HG02759 (cell line): ENCODE measurements at regions not wholly inside any gene's neighbourhood (a gene's known extent, or its start where the extent isn't known, plus 50 kb on each side); places are given as distances from the start of the nearest gene placed in this dataset.
"Not testable (repeated sequence)": the region's sequence is repeated elsewhere in the genome, so short reads cannot be mapped to it uniquely, and the experiment has no call there.

ENCODE experiments used
- ATAC-seq: cut with Tn5 transposase; IDR thresholded peaks from one replicate; pipeline ENCODE4 v1.9.1; 2021; ENCODE audit warnings: mild to moderate bottlenecking, moderate library complexity; ENCODE audit not compliant: unreplicated experiment

DNA sequence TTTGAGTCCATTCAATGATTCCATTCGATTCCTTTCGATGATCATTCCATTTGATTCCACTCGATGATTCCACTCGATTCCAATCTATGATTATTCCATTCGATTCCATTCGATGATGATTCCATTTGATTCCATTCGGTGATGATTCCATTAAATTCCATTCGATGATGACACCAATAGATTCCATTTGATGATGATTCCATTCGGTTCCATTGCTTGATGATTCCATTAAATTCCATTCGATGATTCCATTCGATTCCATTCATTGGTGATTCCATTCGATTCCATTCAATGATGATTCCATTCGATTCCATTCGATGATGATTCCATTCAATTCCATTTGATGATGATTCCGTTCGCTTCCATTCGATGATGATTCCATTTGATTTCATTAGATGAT lies 1104.1 kb downstream of the RPIA start:
- ATAC-seq: not testable (repeated sequence)

- ATAC-seq: no peak
Observed at GRCh38 chr2:89797320-89798038, 1106.0 kb downstream of the RPIA start.

DNA sequence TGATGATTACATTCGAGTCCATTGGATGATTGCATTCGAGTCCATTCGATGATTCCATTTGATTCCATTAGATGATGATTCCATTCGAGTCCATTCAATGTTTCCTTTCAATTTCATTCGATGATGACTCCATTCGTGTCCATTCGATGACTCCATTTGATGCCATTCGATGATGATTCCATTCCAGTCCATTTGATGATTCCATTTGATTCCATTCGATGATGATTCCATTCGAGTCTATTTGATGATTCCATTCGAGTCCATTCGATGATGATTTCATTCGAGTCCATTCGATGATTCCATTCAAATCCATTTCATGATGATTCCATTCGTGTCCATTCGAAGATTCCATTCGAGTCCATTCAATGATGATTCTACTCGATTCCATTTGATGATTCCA lies 1109.7 kb downstream of the RPIA start:
- ATAC-seq: not testable (repeated sequence)

DNA sequence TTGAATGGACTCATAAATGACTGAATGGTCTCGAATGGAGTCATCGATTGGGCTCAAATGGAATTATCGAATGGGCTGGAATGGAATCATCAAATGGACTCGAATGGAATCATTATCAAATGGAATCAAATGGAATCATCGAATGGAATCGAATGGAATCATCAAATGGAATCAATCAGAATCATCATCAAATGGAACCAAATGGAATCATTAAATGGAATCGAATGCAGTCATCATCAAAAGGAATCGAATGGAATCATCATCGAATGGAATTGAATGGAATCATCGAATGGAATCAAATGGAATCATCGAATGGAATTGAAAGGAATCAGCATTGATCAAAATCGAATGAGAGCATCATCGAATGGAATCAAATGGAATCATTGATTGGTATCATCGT lies 1114.9 kb downstream of the RPIA start:
- not testable (repeated sequence) for ATAC-seq

- ATAC-seq: no peak
Observed at GRCh38 chr2:89811295-89811694, 1119.8 kb downstream of the RPIA start.

GRCh38 chr2:89811910-89812309 lies 1120.4 kb downstream of the RPIA start:
- ATAC-seq: not testable (repeated sequence)

GRCh38 chr2:89814359-89814758 lies 1122.9 kb downstream of the RPIA start:
- not testable (repeated sequence) for ATAC-seq

- no peak for ATAC-seq
Observed at GRCh38 chr2:89818873-89819272, 1127.4 kb downstream of the RPIA start.

DNA sequence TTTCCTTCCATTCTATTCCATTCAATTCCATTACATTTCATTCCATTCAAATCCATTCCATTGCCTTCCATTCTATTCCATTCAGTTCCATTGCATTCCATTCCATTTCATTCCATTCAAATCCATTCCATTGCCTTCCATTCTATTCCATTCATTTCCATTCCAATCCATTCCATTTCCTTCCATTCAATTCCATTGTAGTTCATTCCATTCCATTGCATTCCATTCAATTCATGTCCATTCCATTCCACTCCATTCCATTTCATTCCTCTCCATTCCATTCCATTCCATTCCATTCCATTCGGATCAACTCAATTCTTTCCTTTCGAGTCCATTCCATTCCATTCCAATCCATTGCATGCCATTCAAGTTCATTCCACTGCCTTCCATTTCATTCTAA lies 1128.3 kb downstream of the RPIA start:
- no peak for ATAC-seq

DNA sequence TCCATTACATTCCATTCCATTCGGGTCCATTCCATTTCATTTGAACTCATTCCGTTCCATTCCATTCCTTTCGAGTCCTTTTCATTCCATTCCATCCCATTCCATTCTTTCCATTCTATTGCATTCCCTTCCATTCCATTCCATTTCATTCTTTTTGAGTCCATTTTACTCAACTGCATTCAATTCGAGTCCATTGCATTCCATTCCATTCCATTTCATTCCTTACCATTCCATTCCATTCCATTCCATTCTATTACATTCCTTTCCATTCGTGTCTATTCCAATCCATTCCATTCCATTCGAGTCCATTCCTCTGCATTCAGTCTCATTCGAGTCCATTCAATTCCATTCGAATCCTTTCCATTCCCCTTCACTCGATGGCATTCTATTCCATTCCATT lies 1128.8 kb downstream of the RPIA start:
- no peak for ATAC-seq

DNA sequence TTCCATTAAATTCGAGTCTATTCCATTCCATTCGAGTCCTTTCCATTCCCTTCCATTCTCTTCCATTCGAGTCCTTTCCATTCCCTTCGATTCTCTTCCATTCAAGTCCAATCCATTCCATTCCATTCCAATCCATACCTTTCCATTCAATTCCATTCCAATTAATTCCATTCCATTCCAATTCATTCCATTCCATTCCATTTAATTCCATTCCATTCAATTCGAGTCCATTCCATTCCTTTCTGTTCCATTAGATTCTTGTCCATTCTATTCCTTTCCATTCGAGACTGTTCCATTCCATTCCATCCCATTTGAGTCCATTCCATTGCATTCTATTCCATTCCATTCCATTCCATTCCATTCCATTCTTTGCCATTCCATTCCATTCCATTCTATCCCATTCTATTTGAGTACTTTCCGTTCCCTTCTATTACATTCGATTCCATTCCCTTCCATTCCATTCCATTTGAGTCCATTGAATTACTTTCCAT lies 1130.0 kb downstream of the RPIA start:
- no peak for ATAC-seq

GRCh38 chr2:89822342-89822741 lies 1130.9 kb downstream of the RPIA start:
- not testable (repeated sequence) for ATAC-seq

DNA sequence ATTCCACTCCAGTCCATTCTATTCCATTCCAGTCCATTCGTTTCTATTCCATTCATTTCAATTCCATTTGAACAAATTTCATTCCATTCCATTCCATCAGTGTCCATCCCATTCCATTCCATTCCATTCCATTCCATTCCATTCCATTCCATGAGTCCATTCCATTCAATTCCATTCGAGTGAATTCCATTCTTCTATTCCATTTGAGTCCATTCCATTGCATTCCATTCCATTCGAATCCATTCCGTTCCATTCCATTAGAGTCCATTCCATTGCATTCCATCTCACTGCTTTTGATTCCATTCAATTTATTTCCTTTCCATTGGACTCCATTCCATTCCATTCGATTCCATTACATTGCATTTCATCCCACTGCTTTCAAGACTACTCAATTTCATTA lies 1132.1 kb downstream of the RPIA start:
- no peak for ATAC-seq

- ATAC-seq: no peak
Observed at GRCh38 chr2:89825034-89825433, 1133.6 kb downstream of the RPIA start.

- not testable (repeated sequence) for ATAC-seq
Observed at GRCh38 chr2:89826741-89827140, 1135.3 kb downstream of the RPIA start.

DNA sequence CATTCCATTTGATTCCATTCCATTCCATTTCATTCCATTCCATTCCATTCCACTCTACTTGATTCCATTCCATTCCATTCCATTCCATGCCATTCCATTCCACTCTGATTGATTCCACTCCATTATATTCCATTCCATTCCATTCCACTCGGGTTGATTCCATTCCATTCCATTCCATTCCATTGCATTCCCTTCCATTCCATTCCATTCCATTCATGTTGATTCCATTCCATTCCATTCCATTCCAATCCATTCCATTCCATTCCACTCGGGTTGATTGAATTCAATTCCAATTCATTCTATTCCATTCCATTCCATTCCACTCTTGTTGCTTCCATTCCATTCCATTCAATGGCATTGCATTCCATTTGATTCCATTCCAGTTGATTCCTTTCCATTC lies 1136.4 kb downstream of the RPIA start:
- not testable (repeated sequence) for ATAC-seq

- ATAC-seq: not testable (repeated sequence)
Observed at GRCh38 chr2:89828416-89828815, 1136.9 kb downstream of the RPIA start.

GRCh38 chr2:89828961-89829631 lies 1137.6 kb downstream of the RPIA start:
- ATAC-seq: not testable (repeated sequence)

DNA sequence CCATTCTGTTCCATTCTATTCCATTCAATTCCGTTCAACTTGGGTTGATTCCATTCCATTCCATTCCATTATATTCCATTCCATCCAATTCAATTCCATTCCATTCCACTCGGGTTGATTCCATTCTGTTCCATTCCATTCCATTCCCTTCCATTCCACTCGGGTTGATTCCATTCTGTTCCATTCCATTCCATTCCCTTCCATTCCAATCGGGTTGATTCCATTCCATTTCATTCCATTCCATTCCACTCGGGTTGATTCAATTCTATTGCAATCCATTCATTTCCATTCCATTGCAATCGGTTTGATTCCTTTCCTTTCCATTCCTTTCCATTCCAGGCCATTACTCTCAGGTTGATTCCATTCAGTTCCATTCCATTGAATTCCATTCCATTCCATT lies 1138.4 kb downstream of the RPIA start:
- ATAC-seq: peak; percentile 24

DNA sequence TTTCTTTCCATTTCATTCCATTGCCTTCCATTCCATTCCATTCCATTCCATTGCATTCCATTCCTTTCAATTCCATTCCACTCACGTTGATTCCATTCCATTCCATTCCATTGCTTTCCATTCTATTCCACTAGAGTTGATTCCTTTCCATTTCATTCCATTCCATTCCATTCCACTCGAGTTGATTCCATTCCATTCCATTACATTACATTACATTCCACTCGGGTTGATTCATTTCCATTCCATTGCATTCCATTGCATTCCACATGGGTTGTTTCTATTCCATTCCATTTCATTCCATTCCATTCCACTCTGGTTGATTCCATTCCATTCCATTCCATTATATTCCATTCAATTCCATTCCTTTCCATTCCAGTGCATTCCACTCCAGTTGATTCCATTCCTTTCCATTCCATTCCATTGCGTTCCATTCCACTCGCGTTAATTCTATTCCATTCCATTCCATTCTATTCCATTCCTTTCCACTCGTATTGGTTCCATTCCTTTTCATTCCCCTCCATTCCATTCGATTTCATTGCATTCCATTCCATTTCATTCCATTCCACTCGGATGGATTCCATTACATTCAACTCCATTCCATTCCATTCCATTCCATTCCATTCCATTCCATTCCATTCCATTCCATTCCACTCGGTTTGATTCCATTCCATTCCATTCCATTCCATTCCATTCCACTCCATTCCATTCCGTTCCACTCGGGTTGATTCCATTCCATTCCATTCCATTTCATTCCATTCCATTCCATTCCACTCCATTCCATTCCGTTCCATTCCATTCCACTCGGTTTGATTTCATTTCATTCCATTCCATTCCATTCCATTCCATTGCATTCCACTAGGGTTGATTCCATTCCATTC lies 1139.1 kb downstream of the RPIA start:
- peak; percentile 45 for ATAC-seq
